ENCODE measurements at regions not wholly inside any gene's neighbourhood (a gene's known extent, or its start where the extent isn't known, plus 50 kb on each side); places are given as distances from the start of the nearest gene placed in this dataset.

DNA sequence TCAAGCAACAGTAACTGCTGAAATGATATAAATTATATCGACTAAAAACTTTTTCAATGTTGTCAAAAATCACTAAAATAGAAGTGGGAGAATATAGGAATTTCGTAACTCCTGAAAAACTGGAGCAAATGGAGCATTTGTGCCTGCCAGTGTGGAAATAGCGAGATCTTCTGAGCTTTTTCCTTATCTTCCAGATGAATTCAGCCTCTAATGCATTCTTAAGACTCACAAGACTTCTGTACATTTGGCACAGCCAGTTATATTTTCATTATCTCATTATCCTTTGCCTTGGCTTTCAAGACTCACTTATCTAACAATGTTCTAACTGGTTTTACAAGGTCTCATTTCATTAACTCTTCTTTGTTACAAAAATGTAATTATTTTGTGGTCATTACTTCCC, 252.4 kb downstream of the GXYLT1 start:
- Histone ChIP-seq H3K9me3 (ENCODE audit: insufficient read depth, low read depth, low read length) (no peaks in the 10 kb centered on the region), H3K4me3 (ENCODE audit: low read length) (no peak overlapping the region), H3K36me3 (ENCODE audit: insufficient read depth, low read length) (no peaks in the 10 kb centered on the region), H3K27me3 (ENCODE audit: insufficient read depth, low read length) (no peaks in the 10 kb centered on the region), H3K9ac (ENCODE audit: low read depth, low read length) (no peak overlapping the region), H3K27ac (ENCODE audit: low read depth, low read length) (no peak overlapping the region), H3K4me1 (ENCODE audit: insufficient read depth, low read length) (no peaks in the 10 kb centered on the region)
- WGBS: 95% methylated on average over 3 of the region's 3 CpGs

DNA sequence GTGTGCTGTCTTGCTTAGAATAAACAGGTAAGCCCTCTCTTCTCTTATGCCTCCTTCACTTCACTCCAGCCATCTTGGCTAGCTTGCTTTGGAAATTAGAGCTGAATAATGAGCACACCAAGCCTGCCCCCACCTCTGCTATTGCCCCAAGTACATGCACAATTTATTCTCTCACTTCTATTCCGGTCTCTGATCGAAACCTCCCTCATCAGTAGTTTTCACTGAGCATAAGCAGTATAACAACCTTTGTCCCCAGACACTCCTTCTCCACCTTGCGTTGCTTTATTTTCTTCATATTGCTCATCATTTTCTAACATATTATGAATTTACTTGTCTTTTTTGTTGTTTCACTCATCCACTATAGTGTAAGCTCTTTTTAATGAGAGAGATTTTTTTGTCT, 253.4 kb downstream of the GXYLT1 start:
- Histone ChIP-seq H3K9me3 (ENCODE audit: insufficient read depth, low read depth, low read length) (no peaks in the 10 kb centered on the region), H3K27ac (ENCODE audit: low read depth, low read length) (no peak overlapping the region), H3K4me1 (ENCODE audit: insufficient read depth, low read length) (no peaks in the 10 kb centered on the region), H3K9ac (ENCODE audit: low read depth, low read length) (no peak overlapping the region), H3K4me3 (ENCODE audit: low read length) (no peak overlapping the region), H3K27me3 (ENCODE audit: insufficient read depth, low read length) (no peaks in the 10 kb centered on the region), H3K36me3 (ENCODE audit: insufficient read depth, low read length) (no peaks in the 10 kb centered on the region)
- WGBS: 91% methylated on average over 3 of the region's 3 CpGs

- no peak overlapping the region for H3K27ac ChIP-seq (ENCODE audit: low read depth, low read length)
- H3K27me3 ChIP-seq (ENCODE audit: insufficient read depth, low read length): no peaks in the 10 kb centered on the region
- no peak overlapping the region for H3K9ac ChIP-seq (ENCODE audit: low read depth, low read length)
- no peaks in the 10 kb centered on the region for H3K9me3 ChIP-seq (ENCODE audit: insufficient read depth, low read depth, low read length)
- no peaks in the 10 kb centered on the region for H3K36me3 ChIP-seq (ENCODE audit: insufficient read depth, low read length)
- no peak overlapping the region for H3K4me3 ChIP-seq (ENCODE audit: low read length)
- H3K4me1 ChIP-seq (ENCODE audit: insufficient read depth, low read length): no peaks in the 10 kb centered on the region
Observed at GRCh38 chr12:41888285-41888684, 256.4 kb downstream of the GXYLT1 start.

DNA sequence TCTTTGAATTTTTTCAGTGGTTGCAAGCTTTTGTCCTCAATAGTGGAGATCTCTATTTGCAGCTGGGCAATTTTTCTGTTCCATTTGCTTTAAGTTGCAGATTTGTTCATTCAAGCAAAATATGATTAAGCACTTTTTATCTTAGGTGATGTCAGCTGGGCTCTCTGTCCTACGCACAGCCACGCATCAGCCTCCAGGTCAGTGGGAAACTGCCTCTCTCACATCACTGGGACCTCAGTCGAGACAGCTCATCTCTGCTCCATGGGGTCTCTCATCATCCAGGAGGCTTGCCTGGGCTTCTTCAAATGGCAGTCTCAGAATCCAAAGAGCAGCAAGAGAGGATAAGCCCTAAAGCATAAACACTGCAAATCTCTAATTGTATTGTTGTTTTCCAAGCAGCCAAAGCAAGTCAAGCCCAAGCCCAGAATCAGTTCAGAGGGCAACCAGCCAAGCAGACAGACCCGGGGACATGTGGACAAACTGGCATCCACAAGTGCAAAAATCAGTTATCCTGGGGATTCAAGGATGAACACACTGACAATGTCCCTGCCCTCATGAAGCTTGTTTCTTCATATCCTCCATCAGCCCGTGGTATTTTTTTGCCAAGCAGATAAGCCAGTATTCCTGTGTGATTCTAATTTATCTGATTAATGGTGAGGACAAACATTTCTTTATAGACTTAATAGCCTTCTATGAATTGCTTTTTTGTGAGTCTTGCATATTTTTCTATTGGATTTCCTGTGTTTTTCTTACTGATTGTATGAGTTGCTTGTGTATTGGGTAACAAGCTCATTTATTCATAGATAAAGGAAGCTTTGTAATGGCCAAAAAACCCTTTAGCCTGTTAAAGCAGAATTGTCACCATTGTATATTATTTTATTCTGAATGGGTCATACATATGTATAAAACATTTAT, 262.5 kb downstream of the GXYLT1 start:
- Histone ChIP-seq H3K27ac (ENCODE audit: low read depth, low read length) (no peak overlapping the region), H3K9me3 (ENCODE audit: insufficient read depth, low read depth, low read length) (no peaks in the 10 kb centered on the region), H3K9ac (ENCODE audit: low read depth, low read length) (no peak overlapping the region), H3K36me3 (ENCODE audit: insufficient read depth, low read length) (no peaks in the 10 kb centered on the region), H3K27me3 (ENCODE audit: insufficient read depth, low read length) (no peaks in the 10 kb centered on the region), H3K4me1 (ENCODE audit: insufficient read depth, low read length) (no peaks in the 10 kb centered on the region), H3K4me3 (ENCODE audit: low read length) (no peak overlapping the region)
- 94% methylated on average over 5 of the region's 5 CpGs for WGBS

DNA sequence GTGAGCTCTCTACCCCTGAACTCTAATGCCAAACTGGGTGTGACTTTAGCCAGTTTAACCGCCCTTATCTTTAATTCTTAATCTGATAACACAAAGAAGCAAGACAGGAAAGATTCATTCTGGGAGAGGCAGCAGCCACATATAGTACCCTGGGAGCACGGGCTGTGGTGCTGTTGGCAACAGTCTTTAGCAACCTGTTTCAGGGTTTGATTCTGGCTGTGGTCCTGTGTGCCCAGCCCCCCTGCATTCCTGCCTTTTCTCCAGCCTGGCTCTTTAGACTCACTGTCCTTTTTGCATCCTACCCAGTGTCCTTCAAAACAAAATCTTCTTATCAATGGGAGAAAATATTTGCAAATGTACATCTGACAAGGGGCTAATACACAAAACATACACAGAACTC, 275.2 kb downstream of the GXYLT1 start:
- H3K27ac ChIP-seq (ENCODE audit: low read depth, low read length): no peak overlapping the region

DNA sequence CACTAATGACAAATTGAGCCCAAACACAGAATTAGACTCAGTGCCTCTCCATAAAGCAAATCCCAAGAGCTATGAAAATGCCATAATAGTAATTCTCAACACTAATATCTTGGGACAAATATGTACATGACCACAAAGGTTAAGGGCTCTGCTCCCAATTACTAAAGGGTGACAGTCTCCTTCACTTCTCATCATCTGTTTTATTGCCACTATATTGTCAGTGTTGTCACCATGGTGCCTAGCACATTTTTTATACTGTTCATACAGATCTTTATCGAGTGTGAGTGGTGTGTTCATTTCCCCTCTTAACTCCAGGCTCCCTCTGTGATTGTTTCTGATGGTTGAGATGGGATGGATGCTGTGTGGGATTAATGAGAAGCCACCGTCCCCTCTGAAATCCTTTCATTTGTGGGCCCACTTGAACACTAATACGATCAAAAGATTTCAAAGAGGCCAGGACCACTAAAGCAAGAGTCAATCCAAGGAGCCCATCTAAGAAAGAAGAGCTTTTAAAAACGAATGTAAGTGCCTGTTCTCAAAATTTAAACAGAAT, 277.7 kb downstream of the GXYLT1 start:
- Histone ChIP-seq H3K9ac (ENCODE audit: low read depth, low read length) (no peak overlapping the region), H3K36me3 (ENCODE audit: insufficient read depth, low read length) (no peaks in the 10 kb centered on the region), H3K4me1 (ENCODE audit: insufficient read depth, low read length) (peaks cover 7% of the 10 kb centered on the region; the same call in 1 of the 2 replicates), H3K27me3 (ENCODE audit: insufficient read depth, low read length) (no peaks in the 10 kb centered on the region), H3K9me3 (ENCODE audit: insufficient read depth, low read depth, low read length) (0 out of 2 replicates have a peak, but pooled peaks cover 7% of the 10 kb centered on the region), H3K27ac (ENCODE audit: low read depth, low read length) (no peak overlapping the region), H3K4me3 (ENCODE audit: low read length) (no peak overlapping the region)
- WGBS: 92% methylated on average over 3 of the region's 4 CpGs

More for the DNA sequence above, 275.2 kb downstream of the GXYLT1 start:
- no peaks in the 10 kb centered on the region for H3K27me3 ChIP-seq (ENCODE audit: insufficient read depth, low read length)
- H3K4me1 ChIP-seq (ENCODE audit: insufficient read depth, low read length): peaks cover 7% of the 10 kb centered on the region; the same call in 1 of the 2 replicates
- H3K9me3 ChIP-seq (ENCODE audit: insufficient read depth, low read depth, low read length): 0 out of 2 replicates have a peak, but pooled peaks cover 7% of the 10 kb centered on the region
- H3K9ac ChIP-seq (ENCODE audit: low read depth, low read length): no peak overlapping the region
- 87% methylated on average over 2 of the region's 2 CpGs for WGBS
- no peaks in the 10 kb centered on the region for H3K36me3 ChIP-seq (ENCODE audit: insufficient read depth, low read length)
- H3K4me3 ChIP-seq (ENCODE audit: low read length): no peak overlapping the region

DNA sequence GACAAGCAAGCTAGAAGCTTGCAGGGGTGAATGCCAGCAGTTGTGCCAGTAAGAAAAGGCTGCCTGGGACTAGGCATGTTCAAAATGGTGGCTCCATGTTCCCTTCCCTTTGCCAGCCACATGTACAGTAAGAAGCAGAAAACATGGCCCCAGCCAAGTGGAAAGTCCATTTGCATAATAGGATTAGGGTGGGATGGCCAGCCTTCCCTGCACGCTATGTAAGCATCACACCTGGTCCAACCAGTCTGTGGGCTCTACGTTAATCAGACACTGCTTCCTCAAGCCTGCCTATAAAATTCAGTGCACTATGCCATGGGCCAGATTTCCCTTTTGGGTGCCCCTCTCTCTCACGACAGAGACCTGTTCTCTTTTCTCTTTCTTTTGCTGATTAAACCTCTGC, 288.4 kb downstream of the GXYLT1 start:
- Histone ChIP-seq H3K27me3 (ENCODE audit: insufficient read depth, low read length) (no peaks in the 10 kb centered on the region), H3K4me3 (ENCODE audit: low read length) (no peak overlapping the region), H3K36me3 (ENCODE audit: insufficient read depth, low read length) (no peaks in the 10 kb centered on the region), H3K27ac (ENCODE audit: low read depth, low read length) (no peak overlapping the region), H3K9me3 (ENCODE audit: insufficient read depth, low read depth, low read length) (peaks cover 10% of the 10 kb centered on the region), H3K9ac (ENCODE audit: low read depth, low read length) (no peak overlapping the region), H3K4me1 (ENCODE audit: insufficient read depth, low read length) (no peaks in the 10 kb centered on the region)
- WGBS: 84% methylated on average over 3 of the region's 3 CpGs

GRCh38 chr12:41850046-41850445, 294.6 kb downstream of the GXYLT1 start:
- Histone ChIP-seq H3K4me1 (ENCODE audit: insufficient read depth, low read length) (no peaks in the 10 kb centered on the region), H3K9ac (ENCODE audit: low read depth, low read length) (no peak overlapping the region), H3K36me3 (ENCODE audit: insufficient read depth, low read length) (no peaks in the 10 kb centered on the region), H3K4me3 (ENCODE audit: low read length) (no peak overlapping the region), H3K27ac (ENCODE audit: low read depth, low read length) (no peak overlapping the region), H3K9me3 (ENCODE audit: insufficient read depth, low read depth, low read length) (peaks cover 7% of the 10 kb centered on the region; the same call in 1 of the 2 replicates), H3K27me3 (ENCODE audit: insufficient read depth, low read length) (no peaks in the 10 kb centered on the region)
- 89% methylated on average over 2 of the region's 3 CpGs for WGBS

- WGBS: 88% methylated on average over 1 of the region's 1 CpG
- peaks cover 7% of the 10 kb centered on the region; the same call in 1 of the 2 replicates for H3K9me3 ChIP-seq (ENCODE audit: insufficient read depth, low read depth, low read length)
Observed at GRCh38 chr12:41846718-41847117, 298.0 kb downstream of the GXYLT1 start.

DNA sequence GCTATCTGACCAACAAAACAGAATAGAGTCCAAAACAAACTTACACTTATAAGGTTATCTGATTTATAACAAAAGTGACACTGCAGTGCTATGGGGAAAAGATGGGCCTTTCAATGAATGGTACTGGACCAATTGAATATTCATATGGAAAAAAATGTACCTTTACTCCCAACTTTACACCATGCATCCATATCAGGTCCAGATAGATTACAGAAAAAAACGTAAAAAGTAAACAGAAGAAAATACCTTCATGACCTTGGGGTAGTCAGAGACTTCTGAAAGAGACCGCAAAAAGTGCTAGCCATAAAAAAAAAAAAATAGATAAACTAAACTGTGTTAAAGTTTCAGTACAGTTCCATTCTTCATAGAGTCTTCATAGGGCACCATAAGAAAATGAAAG, 308.3 kb downstream of the GXYLT1 start:
- Histone ChIP-seq H3K4me1 (ENCODE audit: insufficient read depth, low read length) (no peaks in the 10 kb centered on the region), H3K36me3 (ENCODE audit: insufficient read depth, low read length) (no peaks in the 10 kb centered on the region), H3K4me3 (ENCODE audit: low read length) (no peak overlapping the region), H3K9ac (ENCODE audit: low read depth, low read length) (no peak overlapping the region), H3K27me3 (ENCODE audit: insufficient read depth, low read length) (no peaks in the 10 kb centered on the region), H3K9me3 (ENCODE audit: insufficient read depth, low read depth, low read length) (no peaks in the 10 kb centered on the region), H3K27ac (ENCODE audit: low read depth, low read length) (no peak overlapping the region)
- 90% methylated on average over 1 of the region's 2 CpGs for WGBS

More at GRCh38 chr12:41846718-41847117, 298.0 kb downstream of the GXYLT1 start:
- no peaks in the 10 kb centered on the region for H3K36me3 ChIP-seq (ENCODE audit: insufficient read depth, low read length)
- no peaks in the 10 kb centered on the region for H3K4me1 ChIP-seq (ENCODE audit: insufficient read depth, low read length)
- no peak overlapping the region for H3K9ac ChIP-seq (ENCODE audit: low read depth, low read length)
- H3K4me3 ChIP-seq (ENCODE audit: low read length): no peak overlapping the region
- no peaks in the 10 kb centered on the region for H3K27me3 ChIP-seq (ENCODE audit: insufficient read depth, low read length)
- no peak overlapping the region for H3K27ac ChIP-seq (ENCODE audit: low read depth, low read length)

GRCh38 chr12:41835556-41835955, 309.1 kb downstream of the GXYLT1 start:
- Histone ChIP-seq H3K27ac (ENCODE audit: low read depth, low read length) (no peak overlapping the region), H3K9ac (ENCODE audit: low read depth, low read length) (no peak overlapping the region), H3K9me3 (ENCODE audit: insufficient read depth, low read depth, low read length) (no peaks in the 10 kb centered on the region), H3K27me3 (ENCODE audit: insufficient read depth, low read length) (no peaks in the 10 kb centered on the region), H3K4me3 (ENCODE audit: low read length) (no peak overlapping the region), H3K4me1 (ENCODE audit: insufficient read depth, low read length) (no peaks in the 10 kb centered on the region), H3K36me3 (ENCODE audit: insufficient read depth, low read length) (no peaks in the 10 kb centered on the region)
